Peyer's patch (tissue), 4 donors: ENCODE measurements at regions not wholly inside any gene's neighbourhood (a gene's known extent, or its start where the extent isn't known, plus 50 kb on each side); places are given as distances from the start of the nearest gene placed in this dataset.
"Not testable (repeated sequence)": the region's sequence is repeated elsewhere in the genome, so short reads cannot be mapped to it uniquely, and the experiment has no call there.

Experiments used
- CTCF ChIP-seq, 6 experiments: fragments of 450-650 bp in 4 of 6; fragments of 200-600 bp in 2 of 6; sonication (generic) in 1 of 6; IDR thresholded peaks; one replicate each; pipeline ENCODE4 v1.5.1; 2017 to 2019; ENCODE audit warnings: antibody characterized with exemption in 6 of 6, mild to moderate bottlenecking in 3 of 6, moderate library complexity in 1 of 6
- POLR2A ChIP-seq, 2 donors: fragments of 450-650 bp; IDR thresholded peaks; one replicate each; pipeline ENCODE4 v1.5.1; 2017; ENCODE audit warnings: antibody characterized with exemption in 2 of 2, mild to moderate bottlenecking in 2 of 2, moderate library complexity in 2 of 2

GRCh38 chr2:89306869-89307637, 615.6 kb downstream of the RPIA start:
- peak in 2 of 6 experiments; percentile 13 to 17 for TF ChIP-seq CTCF (IDR thresholded peaks at IDR 0.05)
- not testable (repeated sequence) for TF ChIP-seq POLR2A (IDR thresholded peaks at IDR 0.05)
